ENCODE measurements at regions not wholly inside any gene's neighbourhood (a gene's known extent, or its start where the extent isn't known, plus 50 kb on each side); places are given as distances from the start of the nearest gene placed in this dataset. TPM values are rescaled to one million over a fixed set of nuclear protein-coding genes. Genes with fewer than 3 reads are reported as not detected.

- no peak for DNase-seq (ENCODE audit: low read depth)
Measured at GRCh38 chr11:86120807-86121206, 51.9 kb upstream of the PICALM start.

DNA sequence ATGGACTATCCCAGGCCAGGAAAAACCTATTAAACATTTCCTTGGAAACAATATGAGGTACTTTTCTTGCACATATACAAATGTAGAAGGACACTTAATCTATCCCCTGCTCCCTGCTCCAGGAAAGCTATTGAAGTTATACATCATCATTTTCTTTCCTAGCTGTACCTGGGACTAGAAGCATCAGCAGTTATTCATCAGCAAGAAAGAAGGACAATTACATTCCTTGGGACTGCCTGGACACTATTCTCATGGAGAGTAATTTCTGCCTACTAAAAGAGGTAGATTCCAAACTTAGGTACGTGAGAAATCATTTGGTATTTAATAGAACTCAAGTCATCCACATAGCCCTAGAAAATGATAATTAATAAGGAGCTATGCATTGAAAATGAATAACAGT, 51.0 kb upstream of the PICALM start:
- DNase-seq (ENCODE audit: low read depth) = no peak

DNA sequence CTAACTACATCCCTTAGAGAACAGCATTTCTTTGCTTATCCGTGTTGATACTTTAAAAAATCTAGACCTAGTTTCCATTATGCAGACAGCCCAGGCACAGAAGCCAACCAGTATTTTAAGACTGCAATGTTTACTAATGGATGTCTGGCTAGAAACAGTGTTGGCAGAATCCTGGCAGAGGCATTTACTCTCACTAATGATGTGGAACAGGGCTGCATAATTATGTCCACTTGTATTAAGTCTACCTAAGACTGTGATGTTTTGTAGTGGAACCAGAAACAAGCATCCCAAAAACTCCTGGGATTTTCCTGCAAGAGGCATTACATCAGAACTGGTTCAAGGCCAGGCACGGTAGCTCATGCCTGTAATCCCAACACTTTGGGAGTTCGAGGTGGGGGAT, 50.2 kb upstream of the PICALM start:
- DNase-seq (ENCODE audit: low read depth) = no peak

Small RNAs in the stretch of these regions (small RNA-seq; reads per million reads assigned to genes)
- gene RNU6-560P = not detected

Data from HT1080 (cell line).